Fibroblast of pulmonary artery (primary cell): ENCODE measurements at regions not wholly inside any gene's neighbourhood (a gene's known extent, or its start where the extent isn't known, plus 50 kb on each side); places are given as distances from the start of the nearest gene placed in this dataset.

ENCODE experiments used
- DNase-seq: peaks from one replicate; pipeline ENCODE4 v3.0.0-alpha.2; 2010; ENCODE audit warnings: low read depth
- H3K4me3 ChIP-seq: replicated peaks from 2 replicates; pipeline ENCODE4 v1.5.1; 2011; ENCODE audit warnings: low read depth, mild to moderate bottlenecking, control low read depth, low read length, moderate library complexity
- TF ChIP-seq, protein P1 (sequence below): IDR thresholded peaks from 2 replicates; pipeline ENCODE4 v1.5.1; 2011; ENCODE audit warnings: mild to moderate bottlenecking, control low read depth, low read length, inconsistent platforms; ENCODE audit errors: missing control alignments

DNA sequence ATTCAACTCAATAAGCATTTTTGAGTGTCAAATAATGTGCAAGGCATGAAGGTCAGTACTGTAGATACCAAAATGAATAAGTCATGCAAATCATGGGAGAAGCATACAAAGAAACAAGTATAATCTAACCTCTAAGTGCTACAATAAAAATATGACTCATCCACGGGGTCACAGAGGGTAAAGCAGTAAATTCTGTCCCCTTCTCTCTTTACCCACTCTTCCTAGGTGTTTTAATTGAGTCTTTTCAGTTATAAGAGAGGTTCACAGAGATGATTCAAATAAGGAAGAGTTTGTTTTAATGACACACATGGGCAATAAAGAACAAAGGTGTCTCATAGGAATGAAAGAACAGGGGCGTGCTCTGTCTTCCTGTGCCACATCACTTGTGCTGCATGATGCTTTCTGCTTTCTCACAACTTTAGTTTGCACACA lies 71.5 kb upstream of the DAAM1 start:
- no peak overlapping the region for H3K4me3 ChIP-seq
- TF ChIP-seq, protein P1, sequence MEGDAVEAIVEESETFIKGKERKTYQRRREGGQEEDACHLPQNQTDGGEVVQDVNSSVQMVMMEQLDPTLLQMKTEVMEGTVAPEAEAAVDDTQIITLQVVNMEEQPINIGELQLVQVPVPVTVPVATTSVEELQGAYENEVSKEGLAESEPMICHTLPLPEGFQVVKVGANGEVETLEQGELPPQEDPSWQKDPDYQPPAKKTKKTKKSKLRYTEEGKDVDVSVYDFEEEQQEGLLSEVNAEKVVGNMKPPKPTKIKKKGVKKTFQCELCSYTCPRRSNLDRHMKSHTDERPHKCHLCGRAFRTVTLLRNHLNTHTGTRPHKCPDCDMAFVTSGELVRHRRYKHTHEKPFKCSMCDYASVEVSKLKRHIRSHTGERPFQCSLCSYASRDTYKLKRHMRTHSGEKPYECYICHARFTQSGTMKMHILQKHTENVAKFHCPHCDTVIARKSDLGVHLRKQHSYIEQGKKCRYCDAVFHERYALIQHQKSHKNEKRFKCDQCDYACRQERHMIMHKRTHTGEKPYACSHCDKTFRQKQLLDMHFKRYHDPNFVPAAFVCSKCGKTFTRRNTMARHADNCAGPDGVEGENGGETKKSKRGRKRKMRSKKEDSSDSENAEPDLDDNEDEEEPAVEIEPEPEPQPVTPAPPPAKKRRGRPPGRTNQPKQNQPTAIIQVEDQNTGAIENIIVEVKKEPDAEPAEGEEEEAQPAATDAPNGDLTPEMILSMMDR = no peak
- no peak for DNase-seq

DNA sequence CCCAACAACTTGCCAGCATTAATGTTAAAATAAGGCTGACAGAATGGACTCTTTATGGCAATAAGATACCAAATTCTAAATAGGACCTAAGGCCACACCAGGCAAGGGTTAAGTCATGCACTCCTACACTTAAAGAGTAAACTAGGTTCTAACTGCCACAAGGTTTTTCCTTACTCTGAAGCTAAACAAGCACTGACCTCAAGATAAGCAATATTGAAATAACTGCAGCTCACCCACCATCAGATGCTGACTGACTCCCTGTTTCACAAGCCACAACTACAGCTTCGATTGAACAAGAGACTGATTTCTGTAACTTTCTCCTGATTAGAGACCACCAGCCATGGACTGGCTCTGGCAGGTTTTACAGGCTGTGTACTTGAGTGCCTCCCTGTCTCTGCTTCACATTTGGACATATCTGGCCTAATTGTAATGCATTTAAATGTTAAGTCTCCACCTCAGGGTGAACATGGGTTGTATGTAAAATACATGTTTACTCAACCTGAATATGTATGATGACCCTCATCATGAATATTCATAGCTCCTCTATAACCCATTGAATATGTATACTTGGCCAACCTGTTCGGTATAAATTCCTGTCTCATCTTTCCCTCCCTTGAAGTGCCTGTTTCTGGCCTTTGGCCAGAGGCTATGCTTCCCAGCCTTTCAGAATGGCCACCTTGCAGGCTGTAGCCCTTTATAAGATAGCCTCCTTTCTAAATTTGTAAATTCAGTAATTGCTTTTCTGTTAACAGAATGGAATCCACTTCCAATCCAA lies 70.5 kb upstream of the DAAM1 start:
- TF ChIP-seq, protein P1 = no peak
- H3K4me3 ChIP-seq = no peak overlapping the region
- DNase-seq = no peak

DNA sequence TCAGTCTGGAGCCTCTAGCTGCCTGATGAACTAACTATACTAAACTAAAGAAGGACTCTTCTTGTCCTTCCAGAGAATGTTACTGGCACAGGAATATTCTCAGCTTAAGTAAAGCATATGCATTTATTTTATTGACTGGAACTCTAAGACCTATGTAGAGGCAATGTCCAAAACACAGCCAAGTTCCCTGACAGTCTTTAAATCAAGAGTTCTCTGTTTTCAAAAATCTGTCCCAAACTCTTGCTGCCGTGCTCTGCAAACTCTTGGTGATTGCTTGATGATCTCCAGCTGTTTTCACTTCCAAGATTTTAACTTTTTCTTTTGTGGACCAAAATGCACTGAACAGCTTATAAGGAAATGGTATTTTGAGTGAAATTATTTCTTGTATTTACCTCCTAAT lies 67.5 kb upstream of the DAAM1 start:
- TF ChIP-seq, protein P1 = no peak
- no peak overlapping the region for H3K4me3 ChIP-seq
- no peak for DNase-seq

DNA sequence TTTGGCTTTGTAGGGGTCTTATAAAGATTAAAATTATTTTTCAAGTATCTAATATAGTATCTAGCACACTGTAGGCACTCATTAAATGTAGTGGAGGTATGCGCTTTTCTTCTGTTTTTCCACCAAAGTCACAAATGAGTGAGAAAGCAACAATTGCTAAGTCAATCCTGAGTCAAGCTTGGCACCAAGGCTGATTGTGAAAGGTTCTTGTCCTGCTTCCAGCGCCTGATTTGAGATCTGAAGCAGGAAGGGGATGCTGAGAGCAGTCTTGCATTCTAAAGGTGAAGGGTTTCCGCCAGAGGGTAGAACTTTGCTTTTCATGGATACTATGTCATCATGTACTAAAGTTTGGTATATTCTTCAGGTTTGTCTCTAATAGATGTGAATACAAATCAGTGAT lies 64.9 kb upstream of the DAAM1 start:
- no peak overlapping the region for H3K4me3 ChIP-seq
- TF ChIP-seq, protein P1 = no peak
- DNase-seq = peak; percentile 63

DNA sequence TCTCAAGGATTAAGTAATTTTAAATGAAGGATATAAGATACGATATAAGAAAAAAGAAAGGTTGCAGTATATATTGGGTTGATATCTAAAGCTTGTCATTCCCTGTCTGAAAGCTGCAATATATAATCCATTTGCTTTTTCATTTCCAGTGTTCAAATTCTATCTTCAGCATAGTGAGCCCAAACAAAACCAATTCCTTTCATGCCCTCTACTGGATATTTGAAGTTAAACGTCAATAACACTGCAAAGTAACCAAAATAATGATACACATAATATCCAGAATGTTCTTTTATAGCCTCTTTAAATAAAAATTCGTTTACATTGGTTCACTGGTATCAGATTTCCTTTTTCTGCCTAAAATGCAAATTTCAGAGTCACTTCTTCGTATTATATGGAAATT lies 64.5 kb upstream of the DAAM1 start:
- peak; percentile 46 for DNase-seq
- H3K4me3 ChIP-seq = no peak overlapping the region
- TF ChIP-seq, protein P1 = peak; percentile 48

DNA sequence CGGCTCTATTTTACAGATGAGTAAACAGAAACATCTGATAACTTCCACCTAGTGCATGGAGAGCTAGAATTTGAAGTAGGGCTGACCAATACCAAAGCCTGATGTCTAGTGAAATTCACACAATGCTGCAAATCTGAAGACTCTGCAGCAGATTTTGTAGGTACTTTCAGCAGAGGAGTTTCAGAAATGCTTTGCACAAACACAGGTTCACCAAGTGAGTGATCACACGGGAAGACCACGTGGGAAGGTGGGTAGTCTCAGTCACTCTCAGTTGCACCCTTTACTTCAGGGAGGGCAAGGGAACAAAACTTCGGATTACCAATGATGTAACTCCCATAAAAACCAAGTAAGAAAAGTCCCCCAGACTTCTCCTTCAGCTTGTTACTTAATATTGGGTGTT lies 63.3 kb upstream of the DAAM1 start:
- DNase-seq = no peak

More for the DNA sequence above, 63.3 kb upstream of the DAAM1 start:
- H3K4me3 ChIP-seq = no peak overlapping the region
- TF ChIP-seq, protein P1 = no peak
